Endodermal cell (in vitro differentiated cells): ENCODE measurements at regions not wholly inside any gene's neighbourhood (a gene's known extent, or its start where the extent isn't known, plus 50 kb on each side); places are given as distances from the start of the nearest gene placed in this dataset.
"Not testable (repeated sequence)": the region's sequence is repeated elsewhere in the genome, so short reads cannot be mapped to it uniquely, and the experiment has no call there.

Source experiments
- DNase-seq: peaks from one replicate; pipeline ENCODE4 v3.0.0-alpha.2; 2017
- H3K27ac ChIP-seq: 2 replicates; pipeline ENCODE4 v1.5.1; 2013; ENCODE audit warnings: mild to moderate bottlenecking, low read depth, low read length, moderate library complexity
- H3K27me3 ChIP-seq: 2 replicates; pipeline ENCODE4 v1.6.1; 2013; ENCODE audit warnings: mild to moderate bottlenecking, low read length, moderate library complexity; ENCODE audit not compliant: insufficient read depth, control insufficient read depth, poor library complexity, severe bottlenecking
- H3K36me3 ChIP-seq: 2 replicates; pipeline ENCODE4 v1.7.0; 2013; ENCODE audit warnings: mild to moderate bottlenecking, low read length, moderate library complexity; ENCODE audit not compliant: control insufficient read depth, insufficient read depth
- H3K4me1 ChIP-seq: one replicate; pipeline ENCODE4 v1.7.0; 2013; ENCODE audit warnings: low read length; ENCODE audit not compliant: control insufficient read depth, insufficient read depth
- H3K4me3 ChIP-seq: 2 replicates; pipeline ENCODE4 v1.5.1; 2013; ENCODE audit warnings: mild to moderate bottlenecking, low read length, moderate library complexity
- H3K9ac ChIP-seq: 2 replicates; pipeline ENCODE4 v1.6.1; 2013; ENCODE audit warnings: mild to moderate bottlenecking, low read length, moderate library complexity; ENCODE audit not compliant: poor library complexity, severe bottlenecking; ENCODE audit errors: extremely low read depth
- H3K9me3 ChIP-seq: 2 replicates; pipeline ENCODE4 v1.6.1; 2013; ENCODE audit warnings: mild to moderate bottlenecking, low read length, moderate library complexity; ENCODE audit not compliant: control insufficient read depth
- H3K27ac Mint-ChIP-seq: 2 replicates; pipeline ENCODE4 v1.8.0; 2020; ENCODE audit warnings: mixed read lengths
- H3K27me3 Mint-ChIP-seq: 2 replicates; pipeline ENCODE4 v1.8.0; 2021; ENCODE audit warnings: mild to moderate bottlenecking, mixed read lengths; ENCODE audit not compliant: insufficient read depth
- H3K36me3 Mint-ChIP-seq: 2 replicates; pipeline ENCODE4 v1.8.0; 2020; ENCODE audit warnings: low read depth, mixed read lengths
- H3K4me1 Mint-ChIP-seq: 2 replicates; pipeline ENCODE4 v1.8.0; 2020; ENCODE audit warnings: mixed read lengths
- H3K4me3 Mint-ChIP-seq: 2 replicates; pipeline ENCODE4 v1.8.0; 2020; ENCODE audit warnings: mild to moderate bottlenecking, moderate library complexity, mixed read lengths
- H3K9me3 Mint-ChIP-seq: 2 replicates; pipeline ENCODE4 v1.8.0; 2020; ENCODE audit warnings: mild to moderate bottlenecking, mixed read lengths
- WGBS, 2 experiments: methylation state at CpG; one replicate each; pipeline versions ENCODE4 v1.1.5 to v1.1.7; 2013; ENCODE audit warnings: missing lambda C conversion rate in 2 of 2, mixed read lengths in 1 of 2; ENCODE audit not compliant: insufficient coverage in 1 of 2, insufficient read length in 1 of 2; 5-methylcytosine and 5-hydroxymethylcytosine counted together
- TF ChIP-seq, protein P1 (sequence below): fragments of 200-600 bp; sonication (generic); conservative IDR thresholded peaks from 2 replicates; pipeline ENCODE4 v1.5.0; 2021; ENCODE audit warnings: antibody characterized with exemption, mild to moderate bottlenecking

- H3K4me1 Mint-ChIP-seq = peaks cover 8% of the 10 kb centered on the region
- no peaks in the 10 kb centered on the region for H3K27me3 Mint-ChIP-seq
- Histone ChIP-seq H3K4me1 (peaks cover 7% of the 10 kb centered on the region), H3K9me3 (no peaks in the 10 kb centered on the region), H3K9ac (no peak overlapping the region), H3K27me3 (no peaks in the 10 kb centered on the region), H3K36me3 (no peaks in the 10 kb centered on the region), H3K27ac (no peak overlapping the region), H3K4me3 (no peak overlapping the region)
- TF ChIP-seq, protein P1, sequence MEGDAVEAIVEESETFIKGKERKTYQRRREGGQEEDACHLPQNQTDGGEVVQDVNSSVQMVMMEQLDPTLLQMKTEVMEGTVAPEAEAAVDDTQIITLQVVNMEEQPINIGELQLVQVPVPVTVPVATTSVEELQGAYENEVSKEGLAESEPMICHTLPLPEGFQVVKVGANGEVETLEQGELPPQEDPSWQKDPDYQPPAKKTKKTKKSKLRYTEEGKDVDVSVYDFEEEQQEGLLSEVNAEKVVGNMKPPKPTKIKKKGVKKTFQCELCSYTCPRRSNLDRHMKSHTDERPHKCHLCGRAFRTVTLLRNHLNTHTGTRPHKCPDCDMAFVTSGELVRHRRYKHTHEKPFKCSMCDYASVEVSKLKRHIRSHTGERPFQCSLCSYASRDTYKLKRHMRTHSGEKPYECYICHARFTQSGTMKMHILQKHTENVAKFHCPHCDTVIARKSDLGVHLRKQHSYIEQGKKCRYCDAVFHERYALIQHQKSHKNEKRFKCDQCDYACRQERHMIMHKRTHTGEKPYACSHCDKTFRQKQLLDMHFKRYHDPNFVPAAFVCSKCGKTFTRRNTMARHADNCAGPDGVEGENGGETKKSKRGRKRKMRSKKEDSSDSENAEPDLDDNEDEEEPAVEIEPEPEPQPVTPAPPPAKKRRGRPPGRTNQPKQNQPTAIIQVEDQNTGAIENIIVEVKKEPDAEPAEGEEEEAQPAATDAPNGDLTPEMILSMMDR = no peak
- no peaks in the 10 kb centered on the region for H3K9me3 Mint-ChIP-seq
- no peak overlapping the region for H3K27ac Mint-ChIP-seq
- no peak for DNase-seq
- no peaks in the 10 kb centered on the region for H3K36me3 Mint-ChIP-seq
- H3K4me3 Mint-ChIP-seq = no peak overlapping the region
- 91 to 100% methylated on average over 2 to 3 of the region's 3 CpGs for WGBS, 2 experiments
These were observed 409.1 kb downstream of the CPS1 start for GRCh38 chr2:210965472-210965871.

- Histone ChIP-seq H3K9ac (no peak overlapping the region), H3K4me1 (peaks cover 7% of the 10 kb centered on the region), H3K27ac (no peak overlapping the region), H3K4me3 (no peak overlapping the region), H3K27me3 (no peaks in the 10 kb centered on the region), H3K9me3 (no peaks in the 10 kb centered on the region), H3K36me3 (no peaks in the 10 kb centered on the region)
- Mint-ChIP-seq H3K9me3 (no peaks in the 10 kb centered on the region), H3K4me3 (no peak overlapping the region), H3K4me1 (peaks cover 8% of the 10 kb centered on the region), H3K27ac (no peak overlapping the region), H3K36me3 (no peaks in the 10 kb centered on the region), H3K27me3 (no peaks in the 10 kb centered on the region)
- no peak for DNase-seq
- TF ChIP-seq, protein P1 = no peak
- 100% methylated on average over 2 of the region's 2 CpGs; no CpG with 5 or more reads in 1 of the 2 experiments for WGBS, 2 experiments
These were observed 409.9 kb downstream of the CPS1 start for GRCh38 chr2:210966330-210966729.

- Mint-ChIP-seq H3K4me3 (no peak overlapping the region), H3K27me3 (no peaks in the 10 kb centered on the region), H3K9me3 (no peaks in the 10 kb centered on the region), H3K27ac (no peak overlapping the region), H3K4me1 (no peaks in the 10 kb centered on the region), H3K36me3 (no peaks in the 10 kb centered on the region)
- Histone ChIP-seq H3K27me3 (no peaks in the 10 kb centered on the region), H3K9ac (no peak overlapping the region), H3K27ac (no peak overlapping the region), H3K9me3 (no peaks in the 10 kb centered on the region), H3K4me3 (no peak overlapping the region), H3K4me1 (no peaks in the 10 kb centered on the region), H3K36me3 (no peaks in the 10 kb centered on the region)
- 70% methylated on average over 1 of the region's 1 CpG; no CpG with 5 or more reads in 1 of the 2 experiments for WGBS, 2 experiments
- TF ChIP-seq, protein P1 = no peak
- DNase-seq = no peak
These were observed 415.0 kb downstream of the CPS1 start for GRCh38 chr2:210971431-210971830.

DNA sequence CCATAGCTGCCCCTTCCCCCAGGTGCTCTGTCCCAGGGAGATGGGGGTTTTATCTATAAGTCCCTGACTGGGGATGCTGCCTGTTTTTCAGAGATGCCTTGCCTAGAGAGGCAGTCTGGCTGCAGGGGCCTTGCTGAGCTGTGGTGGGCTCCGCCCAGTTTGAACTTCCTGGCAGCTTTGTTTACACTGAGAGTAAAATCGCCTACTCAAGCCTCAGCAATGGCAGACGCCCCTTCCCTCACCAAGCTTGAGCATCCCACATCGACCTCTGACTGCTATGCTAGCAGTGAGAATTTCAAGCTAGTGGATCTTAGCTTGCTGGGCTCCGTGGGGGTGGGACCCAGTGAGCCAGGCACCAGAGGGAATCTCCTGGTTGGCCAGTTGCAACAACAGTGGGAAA lies 430.4 kb downstream of the CPS1 start:
- not testable (repeated sequence) for H3K9ac ChIP-seq, H3K4me1 ChIP-seq, H3K27ac Mint-ChIP-seq, H3K27me3 Mint-ChIP-seq, DNase-seq, H3K4me3 Mint-ChIP-seq, H3K36me3 ChIP-seq, H3K27ac ChIP-seq, H3K9me3 ChIP-seq, H3K4me3 ChIP-seq, H3K9me3 Mint-ChIP-seq, H3K36me3 Mint-ChIP-seq, H3K4me1 Mint-ChIP-seq, H3K27me3 ChIP-seq
- 84 to 100% methylated on average over 2 to 5 of the region's 5 CpGs for WGBS, 2 experiments
